Neural cell (in vitro differentiated cells): ENCODE measurements at regions not wholly inside any gene's neighbourhood (a gene's known extent, or its start where the extent isn't known, plus 50 kb on each side); places are given as distances from the start of the nearest gene placed in this dataset.

Source experiments
- H2AFZ ChIP-seq: fragments of 200-600, 300-800 bp; sonication (generic), shearing (Covaris generic); 2 replicates; pipeline ENCODE4 v1.6.0; 2014; ENCODE audit warnings: low read depth, mild to moderate bottlenecking, antibody characterized with exemption, low read length, moderate library complexity
- H3F3A ChIP-seq: fragments of 200-600 bp; shearing (Covaris generic); 2 replicates; pipeline ENCODE4 v1.6.1; 2016; ENCODE audit warnings: mild to moderate bottlenecking, moderate library complexity, mixed read lengths, antibody characterized with exemption, low read length; ENCODE audit not compliant: insufficient read depth, poor library complexity, severe bottlenecking
- H3K27ac ChIP-seq: fragments of 200-600, 300-800 bp; sonication (generic), shearing (Covaris generic); 2 replicates; pipeline ENCODE4 v1.5.1; 2014; ENCODE audit warnings: mild to moderate bottlenecking, low read length, moderate library complexity
- H3K27me3 ChIP-seq: fragments of 300-800, 200-600 bp; sonication (generic), shearing (Covaris generic); 2 replicates; pipeline ENCODE4 v1.6.0; 2014; ENCODE audit warnings: mild to moderate bottlenecking, low read depth, low read length, moderate library complexity; ENCODE audit not compliant: insufficient read depth
- H3K36me3 ChIP-seq: fragments of 300-800, 200-600 bp; sonication (generic), shearing (Covaris generic); 2 replicates; pipeline ENCODE4 v1.5.1; 2014; ENCODE audit warnings: mild to moderate bottlenecking, antibody characterized with exemption, low read length, moderate library complexity; ENCODE audit not compliant: insufficient read depth
- H3K4me2 ChIP-seq: fragments of 300-800, 200-600 bp; sonication (generic), shearing (Covaris generic); 2 replicates; pipeline ENCODE4 v1.6.0; 2014; ENCODE audit warnings: mild to moderate bottlenecking, low read length
- H3K4me3 ChIP-seq: fragments of 300-800, 200-600 bp; sonication (generic), shearing (Covaris generic); 2 replicates; pipeline ENCODE4 v1.5.1; 2014; ENCODE audit warnings: mild to moderate bottlenecking, low read length, moderate library complexity
- H3K79me2 ChIP-seq: fragments of 200-600 bp; shearing (Covaris generic); replicated peaks from 2 replicates; pipeline ENCODE4 v1.6.0; 2014; ENCODE audit warnings: mild to moderate bottlenecking, low read length, moderate library complexity; ENCODE audit not compliant: insufficient read depth
- H3K9ac ChIP-seq: fragments of 300-800, 200-600 bp; sonication (generic), shearing (Covaris generic); 2 replicates; pipeline ENCODE4 v1.6.1; 2016; ENCODE audit warnings: mild to moderate bottlenecking, low read length, mixed read lengths
- H3K9me2 ChIP-seq: fragments of 200-600 bp; shearing (Covaris generic); 2 replicates; pipeline ENCODE4 v1.6.1; 2016; ENCODE audit warnings: mild to moderate bottlenecking, low read length, mixed read lengths; ENCODE audit not compliant: insufficient read depth
- H3K9me3 ChIP-seq: fragments of 200-600, 300-800 bp; sonication (generic), shearing (Covaris generic); 2 replicates; pipeline ENCODE4 v1.6.1; 2016; ENCODE audit warnings: mild to moderate bottlenecking, mixed run types, low read length, moderate library complexity, mixed read lengths
- H4K20me1 ChIP-seq: fragments of 200-600 bp; shearing (Covaris generic); 2 replicates; pipeline ENCODE4 v1.6.1; 2016; ENCODE audit warnings: mild to moderate bottlenecking, mixed run types; ENCODE audit not compliant: insufficient read depth
- CTCF ChIP-seq: fragments of 450-650 bp; IDR thresholded peaks from 2 replicates; pipeline ENCODE4 v1.5.1; 2014; ENCODE audit warnings: antibody characterized with exemption, mild to moderate bottlenecking, moderate library complexity; ENCODE audit not compliant: poor library complexity, severe bottlenecking
- EP300 ChIP-seq: fragments of 450-650 bp; conservative IDR thresholded peaks from 2 replicates; pipeline ENCODE4 v1.6.1; 2014; ENCODE audit warnings: antibody characterized with exemption, mild to moderate bottlenecking, moderate library complexity; ENCODE audit not compliant: poor library complexity, severe bottlenecking
- EZH2 ChIP-seq: fragments of 200-600, 300-800 bp; shearing (Covaris generic), sonication (generic); IDR thresholded peaks from 2 replicates; pipeline ENCODE4 v1.6.1; 2014; ENCODE audit warnings: antibody characterized with exemption, low read length, borderline replicate concordance, mild to moderate bottlenecking; ENCODE audit not compliant: insufficient read depth, poor library complexity, severe bottlenecking
- MXI1 ChIP-seq: fragments of 450-650 bp; conservative IDR thresholded peaks from 2 replicates; pipeline ENCODE4 v1.6.1; 2014; ENCODE audit warnings: antibody characterized with exemption, mild to moderate bottlenecking; ENCODE audit not compliant: poor library complexity, severe bottlenecking
- POLR2AphosphoS5 ChIP-seq: IDR thresholded peaks from 2 replicates; pipeline ENCODE4 v1.6.1; 2012
- RAD21 ChIP-seq: fragments of 450-650 bp; conservative IDR thresholded peaks from 2 replicates; pipeline ENCODE4 v1.6.1; 2014; ENCODE audit warnings: antibody characterized with exemption, mild to moderate bottlenecking, moderate library complexity
- REST ChIP-seq: IDR thresholded peaks from 2 replicates; pipeline ENCODE4 v1.6.1; 2012; ENCODE audit warnings: borderline replicate concordance
- SMC3 ChIP-seq: fragments of 450-650 bp; conservative IDR thresholded peaks from 2 replicates; pipeline ENCODE4 v1.6.1; 2014; ENCODE audit warnings: antibody characterized with exemption, mild to moderate bottlenecking, moderate library complexity; ENCODE audit not compliant: poor library complexity
- TAF1 ChIP-seq: IDR thresholded peaks from 2 replicates; pipeline ENCODE4 v1.6.1; 2012; ENCODE audit warnings: low read depth

- TF ChIP-seq REST (no peak), EZH2 (no peak), SMC3 (no peak), RAD21 (no peak), POLR2AphosphoS5 (no peak), MXI1 (no peak), TAF1 (no peak), CTCF (no peak), EP300 (no peak)
- Histone ChIP-seq H3K27ac (no peak overlapping the region), H3K79me2 (no peaks in the 10 kb centered on the region), H3K9ac (no peak overlapping the region), H2AFZ (no peak overlapping the region), H3K9me3 (no peaks in the 10 kb centered on the region), H3K36me3 (no peaks in the 10 kb centered on the region), H3F3A (no peaks in the 10 kb centered on the region), H3K27me3 (no peaks in the 10 kb centered on the region), H3K9me2 (no peaks in the 10 kb centered on the region), H3K4me3 (no peak overlapping the region), H4K20me1 (no peaks in the 10 kb centered on the region), H3K4me2 (no peak overlapping the region)
Measured at GRCh38 chr1:48076017-48076416, 78.8 kb upstream of the TRABD2B start.

DNA sequence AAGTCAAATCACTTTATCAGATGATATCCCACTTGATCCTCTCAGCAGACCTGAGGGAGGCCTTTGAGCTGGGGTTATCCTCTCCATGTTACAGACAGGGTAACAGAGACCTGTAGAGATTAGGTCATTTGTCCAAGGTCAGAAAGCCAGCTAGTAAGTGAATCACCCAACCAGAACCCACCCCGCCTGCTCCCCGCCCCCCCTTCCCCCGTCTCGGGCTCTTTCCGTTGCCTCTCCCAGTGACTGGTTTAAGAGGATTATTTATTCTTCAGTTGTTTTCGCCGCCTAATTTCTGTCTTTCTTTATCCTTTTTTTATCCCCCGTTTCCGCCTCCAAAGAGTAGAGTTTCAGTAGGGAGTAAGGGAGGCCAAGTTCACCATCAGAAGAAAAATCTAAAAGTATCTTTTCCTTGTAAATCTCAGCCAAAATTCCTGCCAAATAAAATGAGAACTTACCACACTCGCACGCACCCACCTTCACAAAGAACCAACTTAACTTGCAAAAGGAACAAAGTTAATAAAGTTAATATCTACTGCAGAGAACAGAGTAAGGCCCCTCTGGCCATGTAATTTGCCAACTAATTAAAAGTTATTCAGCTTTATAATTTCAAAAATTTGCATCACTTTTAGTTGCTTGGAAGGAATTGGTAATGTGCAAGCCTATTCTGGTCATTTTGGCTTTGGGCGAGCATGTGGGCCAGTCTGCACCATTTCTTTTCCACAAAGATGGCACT is 76.8 kb upstream of the TRABD2B start:
- H3K36me3 ChIP-seq = no peaks in the 10 kb centered on the region
- no peaks in the 10 kb centered on the region for H3F3A ChIP-seq
- no peak overlapping the region for H3K4me2 ChIP-seq
- no peak overlapping the region for H2AFZ ChIP-seq
- no peaks in the 10 kb centered on the region for H3K9me2 ChIP-seq
- H3K79me2 ChIP-seq = no peaks in the 10 kb centered on the region
- H3K27ac ChIP-seq = no peak overlapping the region
- no peaks in the 10 kb centered on the region for H4K20me1 ChIP-seq
- no peak overlapping the region for H3K4me3 ChIP-seq
- no peak overlapping the region for H3K9ac ChIP-seq
- H3K9me3 ChIP-seq = no peaks in the 10 kb centered on the region
- TF ChIP-seq TAF1 (no peak), POLR2AphosphoS5 (no peak), RAD21 (no peak), MXI1 (no peak), EZH2 (no peak), SMC3 (no peak), EP300 (no peak), CTCF (no peak)
- H3K27me3 ChIP-seq = no peaks in the 10 kb centered on the region
